Activated T-helper 17 cell treated with anti-CD3 and anti-CD28 coated beads, Interleukin-2, amount 50 U/mL, for 72 hours (primary cell): ENCODE measurements at regions not wholly inside any gene's neighbourhood (a gene's known extent, or its start where the extent isn't known, plus 50 kb on each side); places are given as distances from the start of the nearest gene placed in this dataset.

Source experiments
- ATAC-seq: fragments of 150-1000 bp; cut with Tn5 transposase; replicated peaks from 2 replicates; pipeline ENCODE4 v1.10.0; 2021; ENCODE audit warnings: mild to moderate bottlenecking, moderate library complexity
- H3K27ac Mint-ChIP-seq: one replicate; pipeline ENCODE4 v1.8.0; 2022; ENCODE audit warnings: mixed read lengths
- H3K27me3 Mint-ChIP-seq: one replicate; pipeline ENCODE4 v1.8.0; 2022; ENCODE audit warnings: mixed read lengths
- H3K36me3 Mint-ChIP-seq: one replicate; pipeline ENCODE4 v1.8.0; 2022; ENCODE audit warnings: low read depth, mild to moderate bottlenecking, mixed read lengths
- H3K4me1 Mint-ChIP-seq: one replicate; pipeline ENCODE4 v1.8.0; 2022; ENCODE audit warnings: mixed read lengths
- H3K4me3 Mint-ChIP-seq: one replicate; pipeline ENCODE4 v1.8.0; 2022; ENCODE audit warnings: mild to moderate bottlenecking, mixed read lengths
- H3K9me3 Mint-ChIP-seq: one replicate; pipeline ENCODE4 v1.8.0; 2022; ENCODE audit warnings: mixed read lengths

GRCh38 chr7:119482671-119483070 is 790.3 kb upstream of the KCND2 start:
- Mint-ChIP-seq H3K27me3 (no peaks in the 10 kb centered on the region), H3K4me3 (no peak overlapping the region), H3K27ac (no peak overlapping the region), H3K4me1 (no peaks in the 10 kb centered on the region), H3K36me3 (no peaks in the 10 kb centered on the region), H3K9me3 (peaks cover 10% of the 10 kb centered on the region)
- ATAC-seq: no peak

GRCh38 chr7:119483364-119483763 is 789.6 kb upstream of the KCND2 start:
- H3K4me1 Mint-ChIP-seq: no peaks in the 10 kb centered on the region
- no peak for ATAC-seq
- H3K27ac Mint-ChIP-seq: no peak overlapping the region
- no peak overlapping the region for H3K4me3 Mint-ChIP-seq
- peaks cover 9% of the 10 kb centered on the region for H3K9me3 Mint-ChIP-seq
- no peaks in the 10 kb centered on the region for H3K27me3 Mint-ChIP-seq
- H3K36me3 Mint-ChIP-seq: no peaks in the 10 kb centered on the region

- no peak overlapping the region for H3K27ac Mint-ChIP-seq
- H3K4me1 Mint-ChIP-seq: no peaks in the 10 kb centered on the region
- H3K36me3 Mint-ChIP-seq: no peaks in the 10 kb centered on the region
- peaks cover 15% of the 10 kb centered on the region for H3K9me3 Mint-ChIP-seq
- H3K27me3 Mint-ChIP-seq: no peaks in the 10 kb centered on the region
- ATAC-seq: no peak
- H3K4me3 Mint-ChIP-seq: no peak overlapping the region
These were observed 758.6 kb upstream of the KCND2 start for GRCh38 chr7:119514326-119514725.

GRCh38 chr7:119515214-119515613 is 757.8 kb upstream of the KCND2 start:
- no peak overlapping the region for H3K27ac Mint-ChIP-seq
- H3K4me3 Mint-ChIP-seq: no peak overlapping the region
- no peaks in the 10 kb centered on the region for H3K4me1 Mint-ChIP-seq
- no peaks in the 10 kb centered on the region for H3K36me3 Mint-ChIP-seq
- no peak for ATAC-seq
- peaks cover 12% of the 10 kb centered on the region for H3K9me3 Mint-ChIP-seq
- no peaks in the 10 kb centered on the region for H3K27me3 Mint-ChIP-seq

- peaks cover 12% of the 10 kb centered on the region for H3K9me3 Mint-ChIP-seq
- no peaks in the 10 kb centered on the region for H3K4me1 Mint-ChIP-seq
- no peaks in the 10 kb centered on the region for H3K36me3 Mint-ChIP-seq
- H3K4me3 Mint-ChIP-seq: no peak overlapping the region
- no peak for ATAC-seq
- no peaks in the 10 kb centered on the region for H3K27me3 Mint-ChIP-seq
- H3K27ac Mint-ChIP-seq: no peak overlapping the region
These were observed 757.0 kb upstream of the KCND2 start for GRCh38 chr7:119515962-119516361.

- no peaks in the 10 kb centered on the region for H3K27me3 Mint-ChIP-seq
- peaks cover 4% of the 10 kb centered on the region for H3K9me3 Mint-ChIP-seq
- no peak for ATAC-seq
- H3K4me3 Mint-ChIP-seq: no peak overlapping the region
- H3K4me1 Mint-ChIP-seq: no peaks in the 10 kb centered on the region
- H3K27ac Mint-ChIP-seq: no peak overlapping the region
- no peaks in the 10 kb centered on the region for H3K36me3 Mint-ChIP-seq
These were observed 750.7 kb upstream of the KCND2 start for GRCh38 chr7:119522263-119522662.

- no peak overlapping the region for H3K4me3 Mint-ChIP-seq
- H3K27ac Mint-ChIP-seq: no peak overlapping the region
- no peaks in the 10 kb centered on the region for H3K36me3 Mint-ChIP-seq
- no peaks in the 10 kb centered on the region for H3K27me3 Mint-ChIP-seq
- no peaks in the 10 kb centered on the region for H3K4me1 Mint-ChIP-seq
- peaks cover 4% of the 10 kb centered on the region for H3K9me3 Mint-ChIP-seq
- no peak for ATAC-seq
These were observed 750.3 kb upstream of the KCND2 start for GRCh38 chr7:119522698-119523097.

- Mint-ChIP-seq H3K36me3 (no peaks in the 10 kb centered on the region), H3K27me3 (no peaks in the 10 kb centered on the region), H3K4me3 (no peak overlapping the region), H3K9me3 (peaks cover 13% of the 10 kb centered on the region), H3K27ac (no peak overlapping the region), H3K4me1 (no peaks in the 10 kb centered on the region)
- ATAC-seq: no peak
These were observed 727.9 kb upstream of the KCND2 start for GRCh38 chr7:119545118-119545517.

- Mint-ChIP-seq H3K27me3 (no peaks in the 10 kb centered on the region), H3K36me3 (no peaks in the 10 kb centered on the region), H3K9me3 (peaks cover 4% of the 10 kb centered on the region), H3K27ac (no peak overlapping the region), H3K4me1 (no peaks in the 10 kb centered on the region), H3K4me3 (no peak overlapping the region)
- ATAC-seq: no peak
These were observed 717.2 kb upstream of the KCND2 start for GRCh38 chr7:119555788-119556187.

GRCh38 chr7:119556436-119556835 is 716.5 kb upstream of the KCND2 start:
- ATAC-seq: no peak
- peaks cover 4% of the 10 kb centered on the region for H3K9me3 Mint-ChIP-seq
- no peak overlapping the region for H3K27ac Mint-ChIP-seq

GRCh38 chr7:119561751-119562150 is 711.2 kb upstream of the KCND2 start:
- Mint-ChIP-seq H3K27me3 (no peaks in the 10 kb centered on the region), H3K36me3 (no peaks in the 10 kb centered on the region), H3K27ac (no peak overlapping the region), H3K4me3 (no peak overlapping the region), H3K4me1 (no peaks in the 10 kb centered on the region), H3K9me3 (peaks cover 16% of the 10 kb centered on the region)
- no peak for ATAC-seq

More at GRCh38 chr7:119556436-119556835, 716.5 kb upstream of the KCND2 start:
- no peak overlapping the region for H3K4me3 Mint-ChIP-seq
- no peaks in the 10 kb centered on the region for H3K36me3 Mint-ChIP-seq
- no peaks in the 10 kb centered on the region for H3K4me1 Mint-ChIP-seq
- no peaks in the 10 kb centered on the region for H3K27me3 Mint-ChIP-seq

GRCh38 chr7:119562839-119563238 is 710.1 kb upstream of the KCND2 start:
- H3K27me3 Mint-ChIP-seq: no peaks in the 10 kb centered on the region
- no peak for ATAC-seq
- H3K4me3 Mint-ChIP-seq: no peak overlapping the region
- no peaks in the 10 kb centered on the region for H3K4me1 Mint-ChIP-seq
- no peak overlapping the region for H3K27ac Mint-ChIP-seq
- H3K9me3 Mint-ChIP-seq: peaks cover 16% of the 10 kb centered on the region
- no peaks in the 10 kb centered on the region for H3K36me3 Mint-ChIP-seq

GRCh38 chr7:119571666-119572065 is 701.3 kb upstream of the KCND2 start:
- peaks cover 6% of the 10 kb centered on the region for H3K9me3 Mint-ChIP-seq
- no peaks in the 10 kb centered on the region for H3K4me1 Mint-ChIP-seq
- no peak for ATAC-seq
- no peak overlapping the region for H3K27ac Mint-ChIP-seq
- no peak overlapping the region for H3K4me3 Mint-ChIP-seq
- no peaks in the 10 kb centered on the region for H3K27me3 Mint-ChIP-seq
- H3K36me3 Mint-ChIP-seq: no peaks in the 10 kb centered on the region

GRCh38 chr7:119572132-119572531 is 700.8 kb upstream of the KCND2 start:
- no peak for ATAC-seq
- Mint-ChIP-seq H3K9me3 (peaks cover 6% of the 10 kb centered on the region), H3K4me1 (no peaks in the 10 kb centered on the region), H3K27me3 (no peaks in the 10 kb centered on the region), H3K4me3 (no peak overlapping the region), H3K36me3 (no peaks in the 10 kb centered on the region), H3K27ac (no peak overlapping the region)

- Mint-ChIP-seq H3K36me3 (no peaks in the 10 kb centered on the region), H3K4me1 (no peaks in the 10 kb centered on the region), H3K27me3 (no peaks in the 10 kb centered on the region), H3K27ac (no peak overlapping the region), H3K4me3 (no peak overlapping the region), H3K9me3 (peaks cover 6% of the 10 kb centered on the region)
- no peak for ATAC-seq
These were observed 700.4 kb upstream of the KCND2 start for GRCh38 chr7:119572541-119572940.

GRCh38 chr7:119578116-119578515 is 694.9 kb upstream of the KCND2 start:
- no peak overlapping the region for H3K4me3 Mint-ChIP-seq

More at GRCh38 chr7:119578116-119578515, 694.9 kb upstream of the KCND2 start:
- H3K9me3 Mint-ChIP-seq: peaks cover 6% of the 10 kb centered on the region
- H3K27ac Mint-ChIP-seq: no peak overlapping the region
- no peak for ATAC-seq
- H3K27me3 Mint-ChIP-seq: no peaks in the 10 kb centered on the region
- no peaks in the 10 kb centered on the region for H3K4me1 Mint-ChIP-seq
- no peaks in the 10 kb centered on the region for H3K36me3 Mint-ChIP-seq
